CD4-positive, alpha-beta T cell (primary cell): ENCODE measurements at regions not wholly inside any gene's neighbourhood (a gene's known extent, or its start where the extent isn't known, plus 50 kb on each side); places are given as distances from the start of the nearest gene placed in this dataset.

Experiments
- ATAC-seq: fragments of 200-7000 bp; cut with Tn5 transposase; one replicate; pipeline ENCODE4 v1.10.0; 2022; ENCODE audit warnings: mild to moderate bottlenecking; ENCODE audit not compliant: poor library complexity
- CTCF ChIA-PET: fragments of 350-600 bp; sonication (Branson Sonifier 250); formaldehyde crosslinking; loops from one replicate; lab custom pipeline; 2021; ENCODE audit warnings: antibody characterized with exemption, inconsistent platforms; lab: Charles Lee
- POLR2A ChIA-PET: fragments of 350-600 bp; sonication (Branson Sonifier 250); formaldehyde crosslinking; loops from one replicate; lab custom pipeline; 2021; ENCODE audit warnings: antibody characterized with exemption, inconsistent platforms; lab: Charles Lee
- DNase-seq, 14 experiments: peaks; one replicate each; pipeline ENCODE4 v3.0.0-alpha.2; 2013 to 2020; ENCODE audit warnings: mixed read lengths in 2 of 14
- H3K27ac ChIP-seq, 2 donors: one replicate each; pipeline versions ENCODE4 v1.5.1 to v1.7.0; 2013; ENCODE audit warnings: low read length in 2 of 2, low read depth in 1 of 2, mild to moderate bottlenecking in 1 of 2
- H3K27me3 ChIP-seq, 2 experiments: 1 replicate in 1 of 2; 2 replicates in 1 of 2; pipeline versions ENCODE4 v1.6.1 to v1.7.0; 2013; ENCODE audit warnings: low read length in 2 of 2, control low read depth in 1 of 2, mild to moderate bottlenecking in 1 of 2, moderate library complexity in 1 of 2; ENCODE audit not compliant: insufficient read depth in 2 of 2, control insufficient read depth in 1 of 2
- H3K36me3 ChIP-seq: one replicate; pipeline ENCODE4 v1.6.1; 2013; ENCODE audit warnings: low read length, control low read depth; ENCODE audit not compliant: insufficient read depth
- H3K4me1 ChIP-seq: one replicate; pipeline ENCODE4 v1.6.1; 2013; ENCODE audit warnings: low read length, control low read depth; ENCODE audit not compliant: insufficient read depth
- H3K4me3 ChIP-seq: one replicate; pipeline ENCODE4 v1.5.1; 2013; ENCODE audit warnings: mild to moderate bottlenecking, low read length, moderate library complexity
- H3K9me3 ChIP-seq, 2 experiments: 1 replicate in 1 of 2; 2 replicates in 1 of 2; pipeline versions ENCODE4 v1.6.1 to v1.7.0; 2013; ENCODE audit warnings: low read length in 2 of 2, mild to moderate bottlenecking in 2 of 2, control low read depth in 1 of 2, moderate library complexity in 1 of 2; ENCODE audit not compliant: control insufficient read depth in 1 of 2, insufficient read depth in 1 of 2
- H3K27ac Mint-ChIP-seq: one replicate; pipeline ENCODE4 v1.8.0; 2020; ENCODE audit warnings: mixed read lengths
- H3K27me3 Mint-ChIP-seq: one replicate; pipeline ENCODE4 v1.8.0; 2021; ENCODE audit warnings: mixed read lengths
- H3K36me3 Mint-ChIP-seq: one replicate; pipeline ENCODE4 v1.8.0; 2021; ENCODE audit warnings: low read depth, mixed read lengths
- H3K4me1 Mint-ChIP-seq: one replicate; pipeline ENCODE4 v1.8.0; 2021; ENCODE audit warnings: low read depth, mixed read lengths
- H3K4me3 Mint-ChIP-seq: one replicate; pipeline ENCODE4 v1.8.0; 2020; ENCODE audit warnings: mild to moderate bottlenecking, mixed read lengths
- H3K9me3 Mint-ChIP-seq: one replicate; pipeline ENCODE4 v1.8.0; 2020; ENCODE audit warnings: mixed read lengths
- CTCF ChIP-seq: fragments of 200-600 bp; IDR thresholded peaks from one replicate; pipeline ENCODE4 v1.8.0; 2022; ENCODE audit warnings: antibody characterized with exemption, mild to moderate bottlenecking
- intact Hi-C, 2 experiments: fragments of 100-400 bp; cut with DNase I in 1 of 2; cut with micrococcal nuclease in 1 of 2; formaldehyde crosslinking; loops; one replicate each; pipeline versions ENCODE4 v1.15.1 to v1.9.0; 2023 to 2025; cut with DNase I, micrococcal nuclease

- no peak overlapping the region for H3K27ac Mint-ChIP-seq
- H3K4me3 Mint-ChIP-seq, result no peak overlapping the region
- intact Hi-C loops, result no loop called here
- H3K4me1 Mint-ChIP-seq, result peaks cover 29% of the 10 kb centered on the region
- H3K9me3 Mint-ChIP-seq, result no peaks in the 10 kb centered on the region
- no peak for TF ChIP-seq CTCF
- DNase-seq (no peak), ATAC-seq (no peak)
- Histone ChIP-seq H3K27me3 (no peaks in the 10 kb centered on the region), H3K36me3 (no peaks in the 10 kb centered on the region), H3K9me3 (no peaks in the 10 kb centered on the region), H3K4me1 (peaks cover 7% of the 10 kb centered on the region), H3K27ac (no peak overlapping the region), H3K4me3 (no peak overlapping the region)
- CTCF ChIA-PET, result no interaction called here
- H3K36me3 Mint-ChIP-seq, result no peaks in the 10 kb centered on the region
- POLR2A ChIA-PET, result no interaction called here
- no peaks in the 10 kb centered on the region for H3K27me3 Mint-ChIP-seq
Measured at GRCh38 chrX:39451046-39451445, 646.7 kb downstream of the BCOR start.

- Histone ChIP-seq H3K4me1 (peaks cover 7% of the 10 kb centered on the region), H3K36me3 (no peaks in the 10 kb centered on the region), H3K9me3 (no peaks in the 10 kb centered on the region), H3K27ac (no peak overlapping the region), H3K4me3 (no peak overlapping the region), H3K27me3 (no peaks in the 10 kb centered on the region)
- DNase-seq (no peak), ATAC-seq (no peak)
- H3K27ac Mint-ChIP-seq, result no peak overlapping the region
- H3K36me3 Mint-ChIP-seq, result no peaks in the 10 kb centered on the region
- H3K9me3 Mint-ChIP-seq, result no peaks in the 10 kb centered on the region
- POLR2A ChIA-PET, result no interaction called here
- H3K4me1 Mint-ChIP-seq, result peaks cover 29% of the 10 kb centered on the region
- no peak for TF ChIP-seq CTCF
- intact Hi-C loops, result no loop called here
- no peak overlapping the region for H3K4me3 Mint-ChIP-seq
- CTCF ChIA-PET, result no interaction called here
- no peaks in the 10 kb centered on the region for H3K27me3 Mint-ChIP-seq
Measured at GRCh38 chrX:39452401-39452800, 645.4 kb downstream of the BCOR start.

- Histone ChIP-seq H3K4me1 (peaks cover 7% of the 10 kb centered on the region), H3K27me3 (no peaks in the 10 kb centered on the region), H3K27ac (no peak overlapping the region), H3K36me3 (no peaks in the 10 kb centered on the region), H3K9me3 (no peaks in the 10 kb centered on the region), H3K4me3 (no peak overlapping the region)
- DNase-seq, result no peak
- no peak for TF ChIP-seq CTCF
- H3K27me3 Mint-ChIP-seq, result no peaks in the 10 kb centered on the region
- H3K4me1 Mint-ChIP-seq, result peaks cover 19% of the 10 kb centered on the region
- CTCF ChIA-PET, result no interaction called here
- H3K36me3 Mint-ChIP-seq, result no peaks in the 10 kb centered on the region
- intact Hi-C loops, result no loop called here
- H3K27ac Mint-ChIP-seq, result no peak overlapping the region
- no peak overlapping the region for H3K4me3 Mint-ChIP-seq
- ATAC-seq, result no peak
- POLR2A ChIA-PET, result interaction anchor here (0.6 kb wide), 1 partner anchor 635 kb away, joined by 4 read pairs; no protein-coding TSS in a partner anchor
- no peaks in the 10 kb centered on the region for H3K9me3 Mint-ChIP-seq
Measured at GRCh38 chrX:39453889-39454621, 643.7 kb downstream of the BCOR start.
